PC-9 (cell line): ENCODE measurements at regions not wholly inside any gene's neighbourhood (a gene's known extent, or its start where the extent isn't known, plus 50 kb on each side); places are given as distances from the start of the nearest gene placed in this dataset.

Experiments used
- CTCF ChIP-seq: fragments of 200-600 bp; sonication (generic); conservative IDR thresholded peaks from 2 replicates; pipeline ENCODE4 v1.6.1; 2017; ENCODE audit warnings: mixed run types, antibody characterized with exemption, mild to moderate bottlenecking, moderate library complexity
- EZH2 ChIP-seq: fragments of 200-600 bp; sonication (generic); IDR thresholded peaks from 2 replicates; pipeline ENCODE4 v1.8.0; 2017; ENCODE audit warnings: antibody characterized with exemption, low read depth

GRCh38 chr4:179291657-179292056 is 1849.4 kb upstream of the AGA start:
- TF ChIP-seq CTCF = no peak
- TF ChIP-seq EZH2 = no peak
